Tibial artery (tissue), 4 donors: ENCODE measurements at regions not wholly inside any gene's neighbourhood (a gene's known extent, or its start where the extent isn't known, plus 50 kb on each side); places are given as distances from the start of the nearest gene placed in this dataset.
"Not testable (repeated sequence)": the region's sequence is repeated elsewhere in the genome, so short reads cannot be mapped to it uniquely, and the experiment has no call there.

Experiments
- DNase-seq, 2 donors: peaks; one replicate each; pipeline ENCODE4 v3.0.0-alpha.2; 2019
- H3K27ac ChIP-seq, 2 donors: fragments of 200-600 bp; sonication (generic) in 1 of 2; 1 replicate in 1 of 2; 2 replicates in 1 of 2; pipeline ENCODE4 v1.5.1; 2018 to 2019; ENCODE audit warnings: mild to moderate bottlenecking in 1 of 2
- H3K27me3 ChIP-seq, 2 donors: fragments of 200-600 bp; sonication (generic) in 1 of 2; one replicate each; pipeline versions ENCODE4 v1.5.1 to v1.6.0; 2016 to 2019
- H3K36me3 ChIP-seq, 3 donors: fragments of 200-600 bp; sonication (generic) in 2 of 3; one replicate each; pipeline ENCODE4 v1.5.1; 2016 to 2019; ENCODE audit warnings: mild to moderate bottlenecking in 2 of 3
- H3K4me1 ChIP-seq, 4 donors: fragments of 200-600 bp; sonication (generic) in 2 of 4; 1 replicate in 3 of 4; 2 replicates in 1 of 4; pipeline ENCODE4 v1.5.1; 2016 to 2019
- H3K4me3 ChIP-seq, 2 donors: fragments of 200-600 bp; sonication (generic) in 1 of 2; 1 replicate in 1 of 2; 2 replicates in 1 of 2; pipeline ENCODE4 v1.5.1; 2018 to 2019; ENCODE audit warnings: mild to moderate bottlenecking in 2 of 2
- H3K9me3 ChIP-seq, 3 donors: fragments of 200-600 bp; sonication (generic) in 1 of 3; one replicate each; pipeline ENCODE4 v1.5.1; 2016 to 2019
- CTCF ChIP-seq, 2 experiments: fragments of 200-600 bp in 1 of 2; fragments of 450-650 bp in 1 of 2; IDR thresholded peaks; one replicate each; pipeline ENCODE4 v1.5.1; 2017 to 2019; ENCODE audit warnings: antibody characterized with exemption in 2 of 2, mild to moderate bottlenecking in 1 of 2, moderate library complexity in 1 of 2
- intact Hi-C: fragments of 100-400 bp; cut with DNase I; formaldehyde crosslinking; loops from one replicate; pipeline ENCODE4 v1.15.0; 2023; ENCODE audit warnings: low total_unique reads

GRCh38 chr4:159416996-159417395, 314.1 kb downstream of the RAPGEF2 start:
- no peaks in the 10 kb centered on the region for H3K36me3 ChIP-seq
- no peaks in the 10 kb centered on the region for H3K27me3 ChIP-seq
- intact Hi-C loops = no loop called here
- peaks cover 0 to 18% (median 0%) of the 10 kb centered on the region in 3 donors for H3K9me3 ChIP-seq
- no peak overlapping the region for H3K4me3 ChIP-seq
- TF ChIP-seq CTCF (IDR thresholded peaks at IDR 0.05) = no peak
- no peak overlapping the region for H3K27ac ChIP-seq
- peaks cover 0 to 14% (median 0%) of the 10 kb centered on the region in 4 donors for H3K4me1 ChIP-seq
- no peak for DNase-seq

GRCh38 chr4:159420162-159421057, 317.5 kb downstream of the RAPGEF2 start:
- intact Hi-C loops = no loop called here
- Histone ChIP-seq H3K4me3 (no peak overlapping the region), H3K27me3 (no peaks in the 10 kb centered on the region), H3K9me3 (peaks cover 0 to 18% (median 0%) of the 10 kb centered on the region in 3 donors), H3K4me1 (peaks cover 0 to 14% (median 0%) of the 10 kb centered on the region in 4 donors), H3K36me3 (no peaks in the 10 kb centered on the region), H3K27ac (no peak overlapping the region)
- no peak for DNase-seq
- TF ChIP-seq CTCF (IDR thresholded peaks at IDR 0.05) = no peak

DNA sequence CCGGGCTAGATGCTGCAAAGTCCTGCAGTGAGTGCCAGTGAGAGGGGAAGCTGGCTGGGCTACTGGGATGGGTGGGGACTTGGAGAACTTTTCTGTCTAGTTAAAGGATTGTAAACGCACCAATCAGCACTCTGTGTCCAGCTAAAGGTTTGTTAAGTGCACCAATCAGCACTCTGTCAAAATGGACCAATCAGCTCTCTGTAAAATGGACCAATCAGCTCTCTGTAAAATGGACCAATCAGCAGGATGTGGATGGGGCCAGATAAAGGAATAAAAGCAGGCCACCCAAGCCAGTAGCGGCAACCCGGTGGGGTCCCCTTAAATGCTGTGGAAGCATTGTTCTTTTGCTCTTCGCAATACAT, 318.2 kb downstream of the RAPGEF2 start:
- H3K4me1 ChIP-seq = peaks cover 0 to 14% (median 0%) of the 10 kb centered on the region in 4 donors
- H3K27me3 ChIP-seq, H3K4me3 ChIP-seq, H3K36me3 ChIP-seq, H3K27ac ChIP-seq, intact Hi-C loops, DNase-seq: not testable (repeated sequence)
- H3K9me3 ChIP-seq = peaks cover 0 to 18% (median 0%) of the 10 kb centered on the region in 3 donors

- no peak overlapping the region for H3K4me3 ChIP-seq
- no peak for TF ChIP-seq CTCF (IDR thresholded peaks at IDR 0.05)
- no peak for DNase-seq
- H3K27ac ChIP-seq = no peak overlapping the region
- no peaks in the 10 kb centered on the region for H3K36me3 ChIP-seq
- intact Hi-C loops = no loop called here
- peaks cover 0 to 18% (median 0%) of the 10 kb centered on the region in 3 donors for H3K9me3 ChIP-seq
- H3K4me1 ChIP-seq = peaks cover 0 to 14% (median 0%) of the 10 kb centered on the region in 4 donors
- H3K27me3 ChIP-seq = no peaks in the 10 kb centered on the region
Observed at GRCh38 chr4:159422019-159422418, 319.1 kb downstream of the RAPGEF2 start.

DNA sequence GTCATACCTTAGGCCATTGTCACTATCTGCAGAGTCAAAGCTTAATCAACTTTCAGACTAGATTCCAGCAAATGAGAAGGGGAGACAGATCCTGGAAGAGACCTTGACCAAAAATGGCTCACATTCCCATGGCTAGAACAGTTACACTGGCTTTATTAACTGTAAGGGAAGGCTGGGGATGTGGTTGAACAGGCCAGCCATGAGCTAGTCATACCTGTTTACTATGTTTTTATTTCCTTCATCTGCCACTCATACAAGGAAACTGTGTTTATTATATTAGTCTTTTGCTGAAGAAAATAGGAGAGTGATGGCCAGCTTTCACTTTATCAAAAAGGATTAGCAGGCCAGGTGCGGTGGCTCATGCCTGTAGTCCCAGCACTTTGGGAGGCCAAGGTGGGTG, 319.7 kb downstream of the RAPGEF2 start:
- no peak for TF ChIP-seq CTCF (IDR thresholded peaks at IDR 0.05)
- Histone ChIP-seq H3K4me1 (peaks cover 0 to 11% (median 0%) of the 10 kb centered on the region in 4 donors), H3K27me3 (no peaks in the 10 kb centered on the region), H3K27ac (no peak overlapping the region), H3K9me3 (peaks cover 0 to 18% (median 0%) of the 10 kb centered on the region in 3 donors), H3K36me3 (no peaks in the 10 kb centered on the region), H3K4me3 (no peak overlapping the region)
- DNase-seq = no peak
- intact Hi-C loops = no loop called here

DNA sequence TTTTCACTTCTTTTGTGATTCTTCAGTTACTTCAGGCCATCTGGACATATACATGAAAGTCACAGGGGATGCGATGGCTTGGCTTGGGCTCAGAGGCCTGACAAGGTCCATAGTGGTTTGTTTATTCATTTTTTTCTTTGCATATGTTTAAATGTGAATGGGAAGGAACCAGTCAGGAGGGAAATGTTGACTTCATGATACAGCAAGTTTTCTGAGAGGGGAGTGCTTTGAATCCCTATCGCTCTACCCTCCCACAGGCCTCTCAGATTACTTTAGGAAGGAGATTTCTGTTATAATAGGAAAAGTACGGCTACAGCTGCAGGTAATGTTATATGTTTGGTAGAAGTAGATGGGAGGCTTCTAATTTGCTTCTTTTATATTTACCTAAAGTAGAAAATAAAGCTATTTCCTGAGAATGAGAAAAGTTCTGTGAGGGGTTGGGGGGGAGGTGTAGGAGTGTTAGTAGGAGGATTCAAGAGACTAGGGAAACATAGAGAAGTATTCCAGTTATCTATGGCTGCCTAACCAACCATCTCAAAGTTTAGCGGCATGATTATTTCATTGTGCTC, 322.9 kb downstream of the RAPGEF2 start:
- intact Hi-C loops = no loop called here
- Histone ChIP-seq H3K9me3 (peaks cover 0 to 1% (median 0%) of the 10 kb centered on the region in 3 donors), H3K27me3 (no peaks in the 10 kb centered on the region), H3K27ac (no peak overlapping the region), H3K36me3 (no peaks in the 10 kb centered on the region), H3K4me1 (peaks cover 0 to 12% (median 5%) of the 10 kb centered on the region in 4 donors), H3K4me3 (no peak overlapping the region)
- DNase-seq = no peak
- TF ChIP-seq CTCF (IDR thresholded peaks at IDR 0.05) = no peak
